ENCODE measurements at regions not wholly inside any gene's neighbourhood (a gene's known extent, or its start where the extent isn't known, plus 50 kb on each side); places are given as distances from the start of the nearest gene placed in this dataset.

GRCh38 chr4:1469607-1470392, 63.6 kb upstream of the NKX1-1 start:
- H3K36me3 ChIP-seq (ENCODE audit: insufficient read depth, low read length): no peaks in the 10 kb centered on the region

GRCh38 chr4:1469043-1469442, 62.8 kb upstream of the NKX1-1 start:
- Mint-ChIP-seq H3K27me3 (ENCODE audit: low read depth, unreplicated experiment) (peaks cover 14% of the 10 kb centered on the region), H3K27ac (ENCODE audit: unreplicated experiment) (no peak overlapping the region), H3K4me3 (ENCODE audit: unreplicated experiment) (no peak overlapping the region), H3K4me1 (ENCODE audit: low read depth, unreplicated experiment) (no peaks in the 10 kb centered on the region), H3K9me3 (ENCODE audit: unreplicated experiment) (peaks cover 12% of the 10 kb centered on the region), H3K36me3 (ENCODE audit: low read depth, unreplicated experiment) (no peaks in the 10 kb centered on the region)
- H3K9ac ChIP-seq (ENCODE audit: low read length): no peak overlapping the region
- peaks cover 12% of the 10 kb centered on the region for H3K9me3 ChIP-seq (ENCODE audit: insufficient read depth, low read depth, low read length)
- H3K4me1 ChIP-seq (ENCODE audit: insufficient read depth, low read length): no peaks in the 10 kb centered on the region
- DNase-seq (ENCODE audit: low read depth): no peak
- TF ChIP-seq EZH2 (IDR thresholded peaks at IDR 0.05; ENCODE audit: insufficient read depth, low read length) (no peak), CTCF (IDR thresholded peaks at IDR 0.05; ENCODE audit: insufficient read depth, low read depth, low read length) (no peak)
- H3K4me2 ChIP-seq (ENCODE audit: low read length): no peak overlapping the region
- no peaks in the 10 kb centered on the region for H3K36me3 ChIP-seq (ENCODE audit: insufficient read depth, low read length)
- H3K27ac ChIP-seq (ENCODE audit: low read depth, low read length): no peak overlapping the region
- H4K20me1 ChIP-seq (ENCODE audit: insufficient read depth, low read length): no peaks in the 10 kb centered on the region
- no peaks in the 10 kb centered on the region for H3K79me2 ChIP-seq (ENCODE audit: insufficient read depth, low read length)
- no peak overlapping the region for H3K4me3 ChIP-seq (ENCODE audit: insufficient read depth, low read depth, low read length)
- no peak overlapping the region for H2AFZ ChIP-seq (ENCODE audit: low read depth, low read length)
- FAIRE-seq: no peak
- peaks cover 7% of the 10 kb centered on the region for H3K27me3 ChIP-seq (ENCODE audit: insufficient read depth, low read length)

More at GRCh38 chr4:1469607-1470392, 63.6 kb upstream of the NKX1-1 start:
- H3K4me1 Mint-ChIP-seq (ENCODE audit: low read depth, unreplicated experiment): no peaks in the 10 kb centered on the region
- H3K27me3 ChIP-seq (ENCODE audit: insufficient read depth, low read length): peaks cover 7% of the 10 kb centered on the region
- no peaks in the 10 kb centered on the region for H3K79me2 ChIP-seq (ENCODE audit: insufficient read depth, low read length)
- FAIRE-seq (no peak), DNase-seq (ENCODE audit: low read depth) (no peak)
- no peak overlapping the region for H3K4me3 Mint-ChIP-seq (ENCODE audit: unreplicated experiment)
- peaks cover 20% of the 10 kb centered on the region for H3K27me3 Mint-ChIP-seq (ENCODE audit: low read depth, unreplicated experiment)
- no peak overlapping the region for H3K27ac Mint-ChIP-seq (ENCODE audit: unreplicated experiment)
- TF ChIP-seq EZH2 (IDR thresholded peaks at IDR 0.05; ENCODE audit: insufficient read depth, low read length): no peak
- no peak for TF ChIP-seq CTCF (IDR thresholded peaks at IDR 0.05; ENCODE audit: insufficient read depth, low read depth, low read length)
- no peaks in the 10 kb centered on the region for H3K4me1 ChIP-seq (ENCODE audit: insufficient read depth, low read length)
- H3K9me3 ChIP-seq (ENCODE audit: insufficient read depth, low read depth, low read length): peaks cover 12% of the 10 kb centered on the region
- no peak overlapping the region for H2AFZ ChIP-seq (ENCODE audit: low read depth, low read length)
- no peak overlapping the region for H3K9ac ChIP-seq (ENCODE audit: low read length)
- H3K4me3 ChIP-seq (ENCODE audit: insufficient read depth, low read depth, low read length): no peak overlapping the region
- H4K20me1 ChIP-seq (ENCODE audit: insufficient read depth, low read length): no peaks in the 10 kb centered on the region
- H3K27ac ChIP-seq (ENCODE audit: low read depth, low read length): no peak overlapping the region
- H3K4me2 ChIP-seq (ENCODE audit: low read length): no peak overlapping the region
- H3K9me3 Mint-ChIP-seq (ENCODE audit: unreplicated experiment): peaks cover 12% of the 10 kb centered on the region
- no peaks in the 10 kb centered on the region for H3K36me3 Mint-ChIP-seq (ENCODE audit: low read depth, unreplicated experiment)

Measured in astrocyte (in vitro differentiated cells and primary cell).